Activated CD4-positive, alpha-beta T cell treated with anti-CD3 and anti-CD28 coated beads, Interleukin-2, Interleukin-6, amounts not matched to agents 100 ng/mL and 50 ng/mL, durations not matched to agents 16 hours and 8 hours (primary cell): ENCODE measurements at regions not wholly inside any gene's neighbourhood (a gene's known extent, or its start where the extent isn't known, plus 50 kb on each side); places are given as distances from the start of the nearest gene placed in this dataset.
"Not testable (repeated sequence)": the region's sequence is repeated elsewhere in the genome, so short reads cannot be mapped to it uniquely, and the experiment has no call there.

ENCODE experiments used
- DNase-seq: peaks from one replicate; pipeline ENCODE4 v3.0.0-alpha.2; 2020

DNA sequence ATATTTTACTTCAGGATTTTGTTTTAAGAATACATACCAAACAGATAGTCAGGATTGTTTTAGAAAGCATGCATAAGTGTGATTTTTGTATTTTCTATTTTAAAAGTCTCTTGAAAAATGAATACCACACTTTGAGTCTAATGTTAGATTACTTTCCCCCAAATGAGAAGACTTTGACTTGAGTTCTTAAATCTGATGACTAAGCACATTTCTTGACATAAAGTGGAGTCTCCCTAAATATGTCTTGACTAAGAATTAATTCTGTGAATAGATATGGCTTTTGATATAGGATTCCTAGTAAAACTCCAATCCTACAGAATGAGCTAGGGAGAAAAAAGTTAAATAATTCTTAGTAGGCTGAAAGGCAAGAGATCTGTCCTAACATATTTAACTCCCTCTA is 624.2 kb upstream of the SPRY2 start:
- DNase-seq = no peak

- no peak for DNase-seq
Measured at GRCh38 chr13:80962855-80963254, 621.9 kb upstream of the SPRY2 start.

- DNase-seq = no peak
Measured at GRCh38 chr13:80962173-80962572, 621.2 kb upstream of the SPRY2 start.

DNA sequence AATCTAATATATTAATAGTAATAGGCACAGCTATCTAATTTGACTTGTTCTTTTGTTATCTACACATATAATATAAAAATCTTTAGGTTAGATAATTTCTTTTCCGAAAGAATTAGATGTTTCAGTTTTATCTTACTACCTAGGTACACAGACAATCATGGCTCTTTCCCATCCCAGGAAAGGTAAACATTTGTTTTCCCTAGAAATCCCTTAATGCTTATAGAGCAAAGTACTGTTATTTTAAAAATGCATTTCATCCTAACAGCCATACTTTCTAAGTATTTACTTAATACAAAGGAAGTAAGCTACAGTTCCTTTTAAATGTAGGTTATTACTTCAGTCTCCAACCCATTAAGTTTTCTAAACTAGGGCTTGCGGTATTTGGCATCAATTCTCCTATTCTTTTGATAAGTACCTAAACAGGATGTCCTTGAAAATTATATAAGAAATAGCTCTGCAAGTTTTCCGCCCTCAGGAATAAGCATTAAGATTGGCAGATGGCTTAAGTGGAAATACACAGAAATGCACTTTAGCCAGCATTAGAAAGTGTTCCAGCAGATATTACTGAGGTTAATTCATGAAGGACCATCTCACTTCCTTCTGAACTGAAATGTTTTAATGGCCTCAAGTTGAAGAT is 616.2 kb upstream of the SPRY2 start:
- DNase-seq = no peak

- no peak for DNase-seq
Measured at GRCh38 chr13:80955501-80955900, 614.6 kb upstream of the SPRY2 start.

- no peak for DNase-seq
Measured at GRCh38 chr13:80952158-80952557, 611.2 kb upstream of the SPRY2 start.

DNA sequence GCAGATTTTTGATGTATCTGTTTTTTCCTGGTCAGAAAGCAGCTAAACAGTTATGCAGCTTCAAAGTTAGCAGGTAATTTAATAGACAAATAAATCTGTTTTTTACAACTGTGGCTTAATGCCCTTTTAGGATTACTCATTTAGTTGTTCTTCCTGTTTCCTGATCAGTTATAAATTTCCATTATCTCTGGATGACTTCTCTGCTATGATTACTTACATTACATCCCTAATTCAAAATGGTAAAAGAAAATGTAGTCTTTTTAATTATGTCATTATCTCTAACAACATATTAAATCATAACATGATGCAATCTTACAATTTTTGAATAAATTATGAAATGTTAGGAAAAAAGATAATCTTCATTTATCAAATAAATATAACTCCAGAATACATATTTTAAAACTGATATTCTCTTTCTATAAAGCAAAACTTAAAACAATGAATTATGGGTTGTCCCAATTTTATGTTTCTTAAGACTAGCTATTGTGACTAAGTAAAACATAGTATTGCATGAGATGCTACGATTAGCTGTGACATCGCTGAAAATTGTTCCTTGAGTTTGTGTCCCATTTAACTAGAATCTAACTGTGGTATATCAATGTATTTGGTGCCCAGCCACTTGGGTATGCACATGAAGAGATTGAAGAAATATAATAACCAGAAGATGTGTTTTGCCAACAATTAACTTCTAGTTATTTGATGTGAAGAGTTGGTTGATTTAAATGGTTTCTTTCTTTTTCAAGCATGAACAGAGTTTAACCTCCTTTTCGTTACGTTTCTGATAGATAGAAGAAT is 605.3 kb upstream of the SPRY2 start:
- DNase-seq = no peak

- DNase-seq = no peak
Measured at GRCh38 chr13:80945328-80945727, 604.4 kb upstream of the SPRY2 start.

- no peak for DNase-seq
Measured at GRCh38 chr13:80939581-80939980, 598.7 kb upstream of the SPRY2 start.

GRCh38 chr13:80931766-80932165 is 590.8 kb upstream of the SPRY2 start:
- DNase-seq = no peak

- no peak for DNase-seq
Measured at GRCh38 chr13:80931118-80931517, 590.2 kb upstream of the SPRY2 start.

DNA sequence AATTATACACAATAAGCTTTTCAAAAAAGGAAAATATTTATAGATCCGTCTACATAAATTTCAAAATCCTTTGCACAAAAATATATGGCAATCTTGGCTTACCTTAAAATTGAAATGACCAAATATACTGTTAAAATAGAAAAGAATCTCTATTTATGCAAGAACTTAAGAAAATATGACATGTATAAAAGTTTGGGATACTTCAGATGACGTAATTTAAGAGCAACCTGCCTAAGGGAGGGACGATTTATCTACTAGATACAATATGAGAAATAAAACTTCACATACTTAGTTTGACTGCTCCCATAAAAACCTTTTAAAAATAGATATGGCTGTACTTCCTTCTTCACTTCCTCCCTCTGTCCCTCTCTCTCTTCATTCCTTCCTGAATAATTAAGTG is 587.3 kb upstream of the SPRY2 start:
- no peak for DNase-seq

GRCh38 chr13:80926024-80926423 is 585.1 kb upstream of the SPRY2 start:
- DNase-seq = not testable (repeated sequence)

GRCh38 chr13:80924596-80924995 is 583.7 kb upstream of the SPRY2 start:
- DNase-seq = no peak

GRCh38 chr13:80923907-80924306 is 583.0 kb upstream of the SPRY2 start:
- DNase-seq = no peak

DNA sequence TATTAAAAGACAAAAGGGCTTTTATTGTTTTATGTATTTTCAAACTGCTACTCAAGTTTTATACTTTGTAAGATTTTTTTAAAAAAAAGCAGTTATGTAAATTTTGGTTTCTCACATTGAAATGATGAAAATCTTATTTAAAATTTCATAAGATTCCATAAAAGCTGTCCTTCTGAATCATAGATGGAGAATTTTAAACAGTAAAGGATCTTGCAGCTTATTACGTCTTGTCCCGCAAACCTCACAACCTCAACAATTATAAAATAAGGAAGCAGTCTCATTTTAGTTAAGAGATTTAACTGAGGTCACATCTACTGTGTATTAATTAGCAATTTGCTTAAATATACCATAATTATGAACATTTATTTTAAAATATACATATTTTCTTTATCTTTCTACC is 581.0 kb upstream of the SPRY2 start:
- no peak for DNase-seq

DNA sequence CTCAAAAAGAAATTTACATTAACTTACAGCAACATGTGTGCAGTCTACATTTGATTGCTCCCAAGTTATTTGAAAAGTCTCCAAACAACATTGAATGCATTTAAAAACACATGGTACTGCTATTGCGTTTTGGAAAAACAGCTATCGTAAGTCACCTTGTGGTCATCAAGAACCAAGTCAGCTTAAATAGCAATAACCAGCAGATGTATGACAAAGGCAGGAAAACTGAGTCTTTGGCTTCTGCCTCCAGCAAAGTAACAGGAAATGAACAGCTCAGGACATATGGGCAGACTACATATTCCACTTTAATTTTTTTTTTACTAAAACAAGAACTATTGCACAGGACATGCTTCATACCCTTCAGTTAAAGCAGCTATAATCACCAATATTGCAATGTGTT is 580.6 kb upstream of the SPRY2 start:
- no peak for DNase-seq

DNA sequence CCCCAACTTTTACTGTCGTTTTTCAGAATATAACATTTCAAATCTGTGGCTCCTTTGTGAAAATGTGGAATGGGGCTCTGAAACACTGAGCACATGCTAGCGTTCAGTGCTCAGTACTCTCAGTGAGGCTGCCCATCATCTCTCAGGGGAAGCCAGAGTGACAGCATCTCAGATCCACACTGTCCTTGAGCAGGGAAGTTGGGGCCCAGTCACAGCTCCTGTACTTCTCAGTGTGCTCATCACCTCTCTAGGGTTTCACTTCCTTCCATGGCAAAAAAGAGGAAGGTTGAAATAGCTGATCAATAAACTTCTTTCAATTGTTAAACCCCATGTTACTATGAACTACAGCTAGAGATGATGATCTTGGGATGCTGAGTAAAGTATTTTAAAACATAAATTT is 565.9 kb upstream of the SPRY2 start:
- DNase-seq = no peak

- no peak for DNase-seq
Measured at GRCh38 chr13:80904386-80904785, 563.5 kb upstream of the SPRY2 start.

DNA sequence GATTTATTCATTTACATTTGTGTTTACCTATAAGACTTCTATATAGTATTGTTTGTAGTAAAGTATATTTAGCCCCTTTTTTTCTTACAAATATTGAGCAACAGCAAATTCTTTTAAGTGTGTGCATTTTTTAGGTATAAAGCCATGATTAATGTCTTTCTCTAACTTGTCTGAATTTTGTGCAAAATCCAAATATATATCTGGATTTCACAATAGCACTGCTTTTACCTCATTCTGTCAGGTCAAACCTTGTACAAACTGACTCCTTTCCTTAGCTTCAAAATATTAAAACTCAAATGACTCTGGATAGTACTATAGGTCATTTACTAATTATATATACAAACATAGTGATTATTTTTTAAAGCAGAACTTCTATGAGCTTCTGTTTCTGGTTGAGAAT is 563.0 kb upstream of the SPRY2 start:
- no peak for DNase-seq

- no peak for DNase-seq
Measured at GRCh38 chr13:80901530-80901929, 560.6 kb upstream of the SPRY2 start.

DNA sequence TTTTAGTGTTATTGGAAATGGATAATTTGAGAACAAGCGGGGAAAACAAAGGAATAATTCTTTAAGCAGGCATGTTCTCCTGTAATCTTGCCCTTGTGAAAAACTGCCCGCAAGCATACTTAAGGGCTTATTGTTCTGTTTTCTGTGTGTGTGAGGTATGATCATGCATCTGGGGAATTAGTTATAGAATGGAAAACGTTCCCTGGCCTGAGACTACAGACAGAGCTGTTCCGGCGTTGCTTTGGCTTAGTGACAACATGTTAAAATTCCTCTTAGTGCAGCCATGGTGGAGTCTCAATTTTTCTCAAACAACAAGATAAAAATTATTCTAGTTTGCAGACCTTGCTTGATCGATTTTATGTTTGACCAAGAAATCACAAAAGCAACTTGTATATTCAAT is 560.2 kb upstream of the SPRY2 start:
- DNase-seq = no peak

DNA sequence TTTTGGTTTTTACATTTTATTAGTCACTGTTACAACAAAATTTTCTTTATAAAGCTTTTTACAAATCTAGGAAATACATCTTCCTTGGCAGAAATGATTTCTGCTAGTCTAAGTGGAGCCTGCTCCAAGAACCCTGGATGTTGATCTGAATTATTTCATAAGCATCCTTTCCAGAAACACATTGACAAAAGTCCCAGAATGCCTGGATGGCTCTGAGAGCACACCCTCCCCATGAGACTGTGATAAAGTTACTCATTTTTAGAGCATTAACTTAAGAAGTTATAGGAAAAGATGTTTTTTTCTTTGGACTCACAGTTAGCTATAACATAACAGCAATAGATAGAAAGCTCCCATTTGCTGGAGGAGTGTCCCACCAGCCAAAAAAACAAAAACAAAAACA is 559.6 kb upstream of the SPRY2 start:
- DNase-seq = no peak

DNA sequence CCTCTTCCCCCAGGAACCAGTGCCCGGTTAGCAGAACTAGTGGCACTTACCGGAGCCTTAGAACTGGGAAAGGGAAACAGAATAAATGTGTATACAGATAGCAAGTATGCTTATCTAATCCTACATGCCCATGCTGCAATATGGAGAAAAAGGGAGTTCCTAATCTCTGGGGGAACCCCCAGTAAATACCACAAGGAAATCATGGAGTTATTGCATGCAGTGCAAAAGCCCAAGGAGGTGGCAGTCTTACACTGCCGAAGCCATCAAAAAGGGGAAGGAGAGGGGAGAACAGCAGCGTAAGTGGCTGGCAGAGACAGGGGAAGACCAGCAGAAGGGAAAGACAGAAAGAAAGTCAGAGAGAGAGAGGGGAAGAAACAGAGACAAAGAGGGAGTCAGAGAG is 556.7 kb upstream of the SPRY2 start:
- DNase-seq = not testable (repeated sequence)

GRCh38 chr13:80894917-80895316 is 554.0 kb upstream of the SPRY2 start:
- no peak for DNase-seq
